Panc1 (cell line): ENCODE measurements at regions not wholly inside any gene's neighbourhood (a gene's known extent, or its start where the extent isn't known, plus 50 kb on each side); places are given as distances from the start of the nearest gene placed in this dataset.

ENCODE experiments used
- TCF7L2 ChIP-seq: IDR thresholded peaks from 2 replicates; pipeline ENCODE4 v1.6.1; 2011; ENCODE audit warnings: mild to moderate bottlenecking, low read depth, low read length, inconsistent platforms
- TF ChIP-seq, protein P1 (sequence below): fragments of 450-650 bp; IDR thresholded peaks from 2 replicates; pipeline ENCODE4 v1.5.1; 2017; ENCODE audit warnings: mild to moderate bottlenecking
- TF ChIP-seq, protein P2 (sequence below), 2 experiments: IDR thresholded peaks; 2 replicates each; pipeline ENCODE4 v1.6.1; 2011 to 2012; ENCODE audit warnings: low read depth in 2 of 2, control low read depth in 1 of 2, low read length in 1 of 2, mild to moderate bottlenecking in 1 of 2, moderate library complexity in 1 of 2; ENCODE audit not compliant: insufficient read depth in 1 of 2

- TF ChIP-seq TCF7L2: no peak
- TF ChIP-seq, protein P1, sequence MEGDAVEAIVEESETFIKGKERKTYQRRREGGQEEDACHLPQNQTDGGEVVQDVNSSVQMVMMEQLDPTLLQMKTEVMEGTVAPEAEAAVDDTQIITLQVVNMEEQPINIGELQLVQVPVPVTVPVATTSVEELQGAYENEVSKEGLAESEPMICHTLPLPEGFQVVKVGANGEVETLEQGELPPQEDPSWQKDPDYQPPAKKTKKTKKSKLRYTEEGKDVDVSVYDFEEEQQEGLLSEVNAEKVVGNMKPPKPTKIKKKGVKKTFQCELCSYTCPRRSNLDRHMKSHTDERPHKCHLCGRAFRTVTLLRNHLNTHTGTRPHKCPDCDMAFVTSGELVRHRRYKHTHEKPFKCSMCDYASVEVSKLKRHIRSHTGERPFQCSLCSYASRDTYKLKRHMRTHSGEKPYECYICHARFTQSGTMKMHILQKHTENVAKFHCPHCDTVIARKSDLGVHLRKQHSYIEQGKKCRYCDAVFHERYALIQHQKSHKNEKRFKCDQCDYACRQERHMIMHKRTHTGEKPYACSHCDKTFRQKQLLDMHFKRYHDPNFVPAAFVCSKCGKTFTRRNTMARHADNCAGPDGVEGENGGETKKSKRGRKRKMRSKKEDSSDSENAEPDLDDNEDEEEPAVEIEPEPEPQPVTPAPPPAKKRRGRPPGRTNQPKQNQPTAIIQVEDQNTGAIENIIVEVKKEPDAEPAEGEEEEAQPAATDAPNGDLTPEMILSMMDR: no peak
- TF ChIP-seq, protein P2, sequence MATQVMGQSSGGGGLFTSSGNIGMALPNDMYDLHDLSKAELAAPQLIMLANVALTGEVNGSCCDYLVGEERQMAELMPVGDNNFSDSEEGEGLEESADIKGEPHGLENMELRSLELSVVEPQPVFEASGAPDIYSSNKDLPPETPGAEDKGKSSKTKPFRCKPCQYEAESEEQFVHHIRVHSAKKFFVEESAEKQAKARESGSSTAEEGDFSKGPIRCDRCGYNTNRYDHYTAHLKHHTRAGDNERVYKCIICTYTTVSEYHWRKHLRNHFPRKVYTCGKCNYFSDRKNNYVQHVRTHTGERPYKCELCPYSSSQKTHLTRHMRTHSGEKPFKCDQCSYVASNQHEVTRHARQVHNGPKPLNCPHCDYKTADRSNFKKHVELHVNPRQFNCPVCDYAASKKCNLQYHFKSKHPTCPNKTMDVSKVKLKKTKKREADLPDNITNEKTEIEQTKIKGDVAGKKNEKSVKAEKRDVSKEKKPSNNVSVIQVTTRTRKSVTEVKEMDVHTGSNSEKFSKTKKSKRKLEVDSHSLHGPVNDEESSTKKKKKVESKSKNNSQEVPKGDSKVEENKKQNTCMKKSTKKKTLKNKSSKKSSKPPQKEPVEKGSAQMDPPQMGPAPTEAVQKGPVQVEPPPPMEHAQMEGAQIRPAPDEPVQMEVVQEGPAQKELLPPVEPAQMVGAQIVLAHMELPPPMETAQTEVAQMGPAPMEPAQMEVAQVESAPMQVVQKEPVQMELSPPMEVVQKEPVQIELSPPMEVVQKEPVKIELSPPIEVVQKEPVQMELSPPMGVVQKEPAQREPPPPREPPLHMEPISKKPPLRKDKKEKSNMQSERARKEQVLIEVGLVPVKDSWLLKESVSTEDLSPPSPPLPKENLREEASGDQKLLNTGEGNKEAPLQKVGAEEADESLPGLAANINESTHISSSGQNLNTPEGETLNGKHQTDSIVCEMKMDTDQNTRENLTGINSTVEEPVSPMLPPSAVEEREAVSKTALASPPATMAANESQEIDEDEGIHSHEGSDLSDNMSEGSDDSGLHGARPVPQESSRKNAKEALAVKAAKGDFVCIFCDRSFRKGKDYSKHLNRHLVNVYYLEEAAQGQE (IDR thresholded peaks at IDR 0.05; ENCODE audit: insufficient read depth in 1 of 2, low read depth in 2 of 2, low read length in 1 of 2): no peak
Measured at GRCh38 chr16:86986809-86987487, 330.2 kb downstream of the C16orf95 start.
